ENCODE measurements at regions not wholly inside any gene's neighbourhood (a gene's known extent, or its start where the extent isn't known, plus 50 kb on each side); places are given as distances from the start of the nearest gene placed in this dataset.

DNA sequence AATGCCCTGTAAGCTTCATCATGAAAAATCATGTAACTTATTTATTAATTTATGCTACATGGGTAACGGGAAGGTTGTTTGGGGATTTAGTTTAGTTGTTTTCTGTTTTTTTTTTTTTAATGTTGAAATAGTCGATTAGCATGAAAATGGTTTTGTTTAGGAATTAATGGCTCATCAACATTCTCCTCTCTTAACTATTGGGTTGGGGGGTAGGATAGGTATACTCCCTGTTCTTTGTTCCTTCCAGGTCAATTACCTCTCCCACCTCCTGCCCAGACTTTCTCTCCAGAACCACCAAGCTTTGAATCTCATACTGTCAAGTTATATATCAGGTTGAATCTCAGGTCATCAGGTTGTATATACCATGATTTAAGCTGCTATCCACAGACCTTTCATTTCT, 568.7 kb upstream of the DSEL start:
- no peak for DNase-seq (ENCODE audit: low spot score)
- no peak for TF ChIP-seq CTCF (IDR thresholded peaks at IDR 0.05; ENCODE audit: extremely low read depth, missing control alignments)

DNA sequence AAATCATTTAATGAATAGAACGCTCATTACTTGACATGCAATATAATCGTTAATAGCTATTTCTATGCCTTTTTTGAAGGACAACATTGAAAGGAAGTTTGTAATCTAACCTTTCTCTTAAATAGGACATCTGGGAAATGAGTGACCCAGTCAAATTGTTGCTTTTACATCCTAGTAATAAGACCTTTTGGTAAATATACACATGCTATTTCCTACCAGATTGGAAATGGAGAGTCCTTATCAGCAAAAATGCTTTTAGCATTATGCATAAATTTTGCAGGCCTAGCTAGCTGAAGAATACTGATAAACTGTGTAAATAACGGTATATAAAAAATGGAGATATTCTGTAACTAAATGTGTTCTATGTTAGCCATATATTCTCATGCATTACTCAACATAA, 567.3 kb upstream of the DSEL start:
- no peak for TF ChIP-seq CTCF (IDR thresholded peaks at IDR 0.05; ENCODE audit: extremely low read depth, missing control alignments)
- no peak for DNase-seq (ENCODE audit: low spot score)

- TF ChIP-seq CTCF (IDR thresholded peaks at IDR 0.05; ENCODE audit: extremely low read depth, missing control alignments) = no peak
- no peak for DNase-seq (ENCODE audit: low spot score)
Observed at GRCh38 chr18:68083131-68083530, 566.6 kb upstream of the DSEL start.

- no peak for DNase-seq (ENCODE audit: low spot score)
- no peak for TF ChIP-seq CTCF (IDR thresholded peaks at IDR 0.05; ENCODE audit: extremely low read depth, missing control alignments)
Observed at GRCh38 chr18:68072744-68073143, 556.2 kb upstream of the DSEL start.

- TF ChIP-seq CTCF (IDR thresholded peaks at IDR 0.05; ENCODE audit: extremely low read depth, missing control alignments) = no peak
- no peak for DNase-seq (ENCODE audit: low spot score)
Observed at GRCh38 chr18:68060871-68061270, 544.4 kb upstream of the DSEL start.

DNA sequence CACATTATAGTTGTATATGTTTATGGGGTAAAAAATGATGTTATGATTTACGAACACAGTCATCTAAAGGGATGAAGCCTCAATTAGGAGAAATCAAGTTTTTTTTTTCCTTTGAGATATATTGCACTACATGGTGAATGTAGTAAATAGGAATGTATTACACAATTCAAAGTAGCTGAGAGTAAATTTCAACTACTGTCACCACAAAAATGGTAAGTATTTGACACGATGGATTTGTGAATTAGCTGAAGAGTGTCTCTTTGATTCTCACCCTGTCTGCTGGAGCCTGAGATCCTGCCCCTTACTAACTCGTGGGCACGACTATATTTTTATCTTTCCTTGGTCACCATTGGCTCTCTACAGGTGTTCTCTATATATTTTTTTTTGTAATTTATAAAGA, 540.4 kb upstream of the DSEL start:
- TF ChIP-seq CTCF (IDR thresholded peaks at IDR 0.05; ENCODE audit: extremely low read depth, missing control alignments) = no peak
- DNase-seq (ENCODE audit: low spot score) = no peak

- no peak for DNase-seq (ENCODE audit: low spot score)
- TF ChIP-seq CTCF (IDR thresholded peaks at IDR 0.05; ENCODE audit: extremely low read depth, missing control alignments) = no peak
Observed at GRCh38 chr18:68054669-68055068, 538.1 kb upstream of the DSEL start.
